Smooth muscle cell (in vitro differentiated cells): ENCODE measurements at regions not wholly inside any gene's neighbourhood (a gene's known extent, or its start where the extent isn't known, plus 50 kb on each side); places are given as distances from the start of the nearest gene placed in this dataset.
A peak's percentile ranks its signal among the peaks of the same experiment; 100 is the strongest.

Experiments used
- DNase-seq: peaks from one replicate; lab custom pipeline; 2025; ENCODE audit not compliant: unreplicated experiment; lab: John Stamatoyannopoulos, UW
- H2AFZ ChIP-seq: fragments of 200-600 bp; sonication (generic); 2 replicates; pipeline ENCODE4 v1.6.0; 2016; ENCODE audit warnings: antibody characterized with exemption, low read depth, mild to moderate bottlenecking
- H3F3A ChIP-seq: fragments of 200-600 bp; sonication (generic); 2 replicates; pipeline ENCODE4 v1.6.0; 2017; ENCODE audit warnings: antibody characterized with exemption, low read depth
- H3K27ac ChIP-seq: fragments of 200-600 bp; sonication (generic); 2 replicates; pipeline ENCODE4 v1.5.1; 2016; ENCODE audit warnings: low read depth, mild to moderate bottlenecking
- H3K27me3 ChIP-seq: fragments of 200-600 bp; sonication (generic); 2 replicates; pipeline ENCODE4 v1.6.1; 2016; ENCODE audit warnings: low read depth, mild to moderate bottlenecking
- H3K36me3 ChIP-seq: fragments of 200-600 bp; sonication (generic); 2 replicates; pipeline ENCODE4 v1.5.1; 2016; ENCODE audit warnings: low read depth
- H3K4me1 ChIP-seq: fragments of 200-600 bp; sonication (generic); 2 replicates; pipeline ENCODE4 v1.5.1; 2016; ENCODE audit warnings: low read depth
- H3K4me2 ChIP-seq: fragments of 200-600 bp; sonication (generic); 2 replicates; pipeline ENCODE4 v1.6.0; 2016; ENCODE audit warnings: mild to moderate bottlenecking
- H3K4me3 ChIP-seq: fragments of 200-600 bp; sonication (generic); 2 replicates; pipeline ENCODE4 v1.5.1; 2016; ENCODE audit warnings: mild to moderate bottlenecking
- H3K79me2 ChIP-seq: fragments of 200-600 bp; sonication (generic); 2 replicates; pipeline ENCODE4 v1.6.0; 2016; ENCODE audit warnings: low read depth, mild to moderate bottlenecking
- H3K9ac ChIP-seq: fragments of 200-600 bp; sonication (generic); 2 replicates; pipeline ENCODE4 v1.6.0; 2016; ENCODE audit warnings: low read depth
- H3K9me3 ChIP-seq: fragments of 200-600 bp; sonication (generic); replicated peaks from 2 replicates; pipeline ENCODE4 v1.5.1; 2016; ENCODE audit warnings: low read depth
- H4K20me1 ChIP-seq: fragments of 200-600 bp; sonication (generic); 2 replicates; pipeline ENCODE4 v1.6.0; 2016; ENCODE audit warnings: low read depth
- WGBS: methylation state at CpG from one replicate; pipeline ENCODE4 v1.1.7; 2016; ENCODE audit warnings: low lambda C conversion rate; 5-methylcytosine and 5-hydroxymethylcytosine counted together
- TF ChIP-seq, protein P1 (sequence below): fragments of 200-600 bp; sonication (generic); IDR thresholded peaks from 2 replicates; pipeline ENCODE4 v1.5.1; 2017; ENCODE audit warnings: borderline replicate concordance, mild to moderate bottlenecking, antibody characterized with exemption; ENCODE audit not compliant: insufficient read depth, poor library complexity, severe bottlenecking

GRCh38 chr4:54542119-54542438 is 115.7 kb upstream of the KIT start:
- WGBS, result 9% methylated on average over 2 of the region's 2 CpGs
- peaks cover 10% of the 10 kb centered on the region for H3F3A ChIP-seq
- H2AFZ ChIP-seq, result no peak overlapping the region
- peak overlapping the region; percentile 77 for H3K4me2 ChIP-seq
- TF ChIP-seq, protein P1, sequence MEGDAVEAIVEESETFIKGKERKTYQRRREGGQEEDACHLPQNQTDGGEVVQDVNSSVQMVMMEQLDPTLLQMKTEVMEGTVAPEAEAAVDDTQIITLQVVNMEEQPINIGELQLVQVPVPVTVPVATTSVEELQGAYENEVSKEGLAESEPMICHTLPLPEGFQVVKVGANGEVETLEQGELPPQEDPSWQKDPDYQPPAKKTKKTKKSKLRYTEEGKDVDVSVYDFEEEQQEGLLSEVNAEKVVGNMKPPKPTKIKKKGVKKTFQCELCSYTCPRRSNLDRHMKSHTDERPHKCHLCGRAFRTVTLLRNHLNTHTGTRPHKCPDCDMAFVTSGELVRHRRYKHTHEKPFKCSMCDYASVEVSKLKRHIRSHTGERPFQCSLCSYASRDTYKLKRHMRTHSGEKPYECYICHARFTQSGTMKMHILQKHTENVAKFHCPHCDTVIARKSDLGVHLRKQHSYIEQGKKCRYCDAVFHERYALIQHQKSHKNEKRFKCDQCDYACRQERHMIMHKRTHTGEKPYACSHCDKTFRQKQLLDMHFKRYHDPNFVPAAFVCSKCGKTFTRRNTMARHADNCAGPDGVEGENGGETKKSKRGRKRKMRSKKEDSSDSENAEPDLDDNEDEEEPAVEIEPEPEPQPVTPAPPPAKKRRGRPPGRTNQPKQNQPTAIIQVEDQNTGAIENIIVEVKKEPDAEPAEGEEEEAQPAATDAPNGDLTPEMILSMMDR, result no peak
- H4K20me1 ChIP-seq, result no peaks in the 10 kb centered on the region
- peak overlapping the region; percentile 60 for H3K9ac ChIP-seq
- H3K36me3 ChIP-seq, result no peaks in the 10 kb centered on the region
- H3K79me2 ChIP-seq, result no peaks in the 10 kb centered on the region
- H3K27ac ChIP-seq, result peak overlapping the region; percentile 81
- H3K27me3 ChIP-seq, result no peaks in the 10 kb centered on the region
- peaks cover 23% of the 10 kb centered on the region for H3K4me1 ChIP-seq
- no peak for DNase-seq
- no peak overlapping the region for H3K4me3 ChIP-seq
- H3K9me3 ChIP-seq, result no peaks in the 10 kb centered on the region

- H2AFZ ChIP-seq, result no peak overlapping the region
- H3K36me3 ChIP-seq, result no peaks in the 10 kb centered on the region
- WGBS, result 28% methylated on average over 6 of the region's 6 CpGs
- H3K4me3 ChIP-seq, result no peak overlapping the region
- no peak for DNase-seq
- TF ChIP-seq, protein P1, result no peak
- no peaks in the 10 kb centered on the region for H4K20me1 ChIP-seq
- H3K79me2 ChIP-seq, result no peaks in the 10 kb centered on the region
- H3K27ac ChIP-seq, result peak overlapping the region; percentile 81
- peak overlapping the region; percentile 60 for H3K9ac ChIP-seq
- H3F3A ChIP-seq, result peaks cover 10% of the 10 kb centered on the region
- peaks cover 23% of the 10 kb centered on the region for H3K4me1 ChIP-seq
- H3K27me3 ChIP-seq, result no peaks in the 10 kb centered on the region
- no peaks in the 10 kb centered on the region for H3K9me3 ChIP-seq
- peak overlapping the region; percentile 77 for H3K4me2 ChIP-seq
Observed at GRCh38 chr4:54542540-54543041, 115.2 kb upstream of the KIT start.

- H3K4me2 ChIP-seq, result peak overlapping the region; percentile 77
- no peaks in the 10 kb centered on the region for H3K36me3 ChIP-seq
- H3K27ac ChIP-seq, result peak overlapping the region; percentile 81
- H2AFZ ChIP-seq, result no peak overlapping the region
- H3K79me2 ChIP-seq, result no peaks in the 10 kb centered on the region
- H3K4me3 ChIP-seq, result no peak overlapping the region
- no peaks in the 10 kb centered on the region for H3K27me3 ChIP-seq
- H3F3A ChIP-seq, result peaks cover 10% of the 10 kb centered on the region
- peaks cover 23% of the 10 kb centered on the region for H3K4me1 ChIP-seq
- no peak overlapping the region for H3K9ac ChIP-seq
- no peak for DNase-seq
- no peaks in the 10 kb centered on the region for H4K20me1 ChIP-seq
- TF ChIP-seq, protein P1, result no peak
- no peaks in the 10 kb centered on the region for H3K9me3 ChIP-seq
- whole genome bisulfite sequencing, result 41% methylated on average over 3 of the region's 3 CpGs
Observed at GRCh38 chr4:54543088-54543795, 114.5 kb upstream of the KIT start.
